ENCODE measurements at regions not wholly inside any gene's neighbourhood (a gene's known extent, or its start where the extent isn't known, plus 50 kb on each side); places are given as distances from the start of the nearest gene placed in this dataset.
"Not testable (repeated sequence)": the region's sequence is repeated elsewhere in the genome, so short reads cannot be mapped to it uniquely, and the experiment has no call there.

GRCh38 chr15:20680257-20680815 is 138.7 kb upstream of the GOLGA6L6 start:
- H3K9ac ChIP-seq (ENCODE audit: low read depth in 1 of 2, low read length in 2 of 2); H3K36me3 ChIP-seq (ENCODE audit: control insufficient read depth in 4 of 4, insufficient read depth in 3 of 4, low read depth in 1 of 4, low read length in 3 of 4); H3K9me3 ChIP-seq (ENCODE audit: control insufficient read depth in 4 of 4, low read length in 3 of 4); H3K4me1 ChIP-seq (ENCODE audit: control insufficient read depth in 4 of 4, insufficient read depth in 4 of 4, low read length in 3 of 4); H3K4me3 ChIP-seq (ENCODE audit: low read depth in 1 of 3, low read length in 3 of 3); DNase-seq (ENCODE audit: low spot score); H3K27me3 ChIP-seq (ENCODE audit: control insufficient read depth in 4 of 4, insufficient read depth in 4 of 4, low read length in 3 of 4); H3K27ac ChIP-seq (ENCODE audit: low read depth in 1 of 2, low read length in 2 of 2): not testable (repeated sequence)
- WGBS, result 76% methylated on average over 3 of the region's 9 CpGs

- H3K4me1 ChIP-seq (ENCODE audit: control insufficient read depth in 4 of 4, insufficient read depth in 4 of 4, low read length in 3 of 4), result no peaks in the 10 kb centered on the region
- no peak overlapping the region for H3K27ac ChIP-seq (ENCODE audit: low read depth in 1 of 2, low read length in 2 of 2)
- WGBS, result 47% methylated on average over 1 of the region's 1 CpG
- H3K36me3 ChIP-seq (ENCODE audit: control insufficient read depth in 4 of 4, insufficient read depth in 3 of 4, low read depth in 1 of 4, low read length in 3 of 4), result no peaks in the 10 kb centered on the region
- TF ChIP-seq NR2F2 (IDR thresholded peaks at IDR 0.05) (no peak), SP1 (IDR thresholded peaks at IDR 0.05) (no peak), HNF4G (IDR thresholded peaks at IDR 0.05) (no peak), ZBTB33 (IDR thresholded peaks at IDR 0.05) (no peak), YY1 (IDR thresholded peaks at IDR 0.05) (no peak), FOXA2 (IDR thresholded peaks at IDR 0.05) (no peak), GABPA (IDR thresholded peaks at IDR 0.05 in 1 of 2, conservative IDR thresholded peaks at IDR 0.05 in 1 of 2) (no peak), RXRA (IDR thresholded peaks at IDR 0.05) (no peak), CTCF (IDR thresholded peaks at IDR 0.05; ENCODE audit: low read depth, low read length, missing input control) (no peak), MAX (IDR thresholded peaks at IDR 0.05) (no peak), RAD21 (IDR thresholded peaks at IDR 0.05) (no peak), HNF4A (conservative IDR thresholded peaks at IDR 0.05) (no peak), TAF1 (conservative IDR thresholded peaks at IDR 0.05) (no peak), JUND (IDR thresholded peaks at IDR 0.05) (no peak), ATF3 (IDR thresholded peaks at IDR 0.05) (no peak), REST (IDR thresholded peaks at IDR 0.05) (no peak)
- H3K9me3 ChIP-seq (ENCODE audit: control insufficient read depth in 4 of 4, low read length in 3 of 4), result no peaks in the 10 kb centered on the region
- no peak overlapping the region for H3K9ac ChIP-seq (ENCODE audit: low read depth in 1 of 2, low read length in 2 of 2)
- no peak for DNase-seq (ENCODE audit: low spot score)
- no peaks in the 10 kb centered on the region for H3K27me3 ChIP-seq (ENCODE audit: control insufficient read depth in 4 of 4, insufficient read depth in 4 of 4, low read length in 3 of 4)
- H3K4me3 ChIP-seq (ENCODE audit: low read depth in 1 of 3, low read length in 3 of 3), result no peak overlapping the region
Measured at GRCh38 chr15:20672470-20672869, 130.9 kb upstream of the GOLGA6L6 start.
